C4-2B (cell line): ENCODE measurements at regions not wholly inside any gene's neighbourhood (a gene's known extent, or its start where the extent isn't known, plus 50 kb on each side); places are given as distances from the start of the nearest gene placed in this dataset.
"Not testable (repeated sequence)": the region's sequence is repeated elsewhere in the genome, so short reads cannot be mapped to it uniquely, and the experiment has no call there.

Experiments used
- H3K27ac ChIP-seq: fragments of 450-650 bp; 2 replicates; pipeline ENCODE4 v1.5.1; 2017
- ZFX ChIP-seq: fragments of 450-650 bp; IDR thresholded peaks from 2 replicates; pipeline ENCODE4 v1.6.1; 2017
- TF ChIP-seq, protein P1 (sequence below): fragments of 450-650 bp; conservative IDR thresholded peaks from 2 replicates; pipeline ENCODE4 v1.5.1; 2017; ENCODE audit warnings: mild to moderate bottlenecking

DNA sequence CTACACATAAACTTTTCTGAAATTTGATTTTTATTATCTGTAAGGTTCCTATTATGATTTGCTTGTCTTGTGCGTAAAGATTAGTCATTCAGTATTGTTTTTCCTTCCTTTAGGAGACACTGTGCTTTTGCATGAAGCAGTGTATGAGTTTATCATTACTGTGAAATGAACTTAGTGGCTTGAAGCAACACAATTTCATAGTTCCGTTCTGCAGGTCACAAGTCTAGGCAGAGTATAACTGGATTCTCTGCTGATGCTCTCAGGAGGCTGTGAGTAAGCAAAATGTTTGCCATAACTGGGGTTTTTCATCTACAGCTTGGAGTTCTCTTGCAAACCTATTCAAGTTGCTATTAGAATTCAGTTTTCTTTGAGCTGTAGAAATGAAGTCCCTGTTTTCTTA lies 1136.1 kb downstream of the OTOL1 start:
- no peak overlapping the region for H3K27ac ChIP-seq
- TF ChIP-seq, protein P1, sequence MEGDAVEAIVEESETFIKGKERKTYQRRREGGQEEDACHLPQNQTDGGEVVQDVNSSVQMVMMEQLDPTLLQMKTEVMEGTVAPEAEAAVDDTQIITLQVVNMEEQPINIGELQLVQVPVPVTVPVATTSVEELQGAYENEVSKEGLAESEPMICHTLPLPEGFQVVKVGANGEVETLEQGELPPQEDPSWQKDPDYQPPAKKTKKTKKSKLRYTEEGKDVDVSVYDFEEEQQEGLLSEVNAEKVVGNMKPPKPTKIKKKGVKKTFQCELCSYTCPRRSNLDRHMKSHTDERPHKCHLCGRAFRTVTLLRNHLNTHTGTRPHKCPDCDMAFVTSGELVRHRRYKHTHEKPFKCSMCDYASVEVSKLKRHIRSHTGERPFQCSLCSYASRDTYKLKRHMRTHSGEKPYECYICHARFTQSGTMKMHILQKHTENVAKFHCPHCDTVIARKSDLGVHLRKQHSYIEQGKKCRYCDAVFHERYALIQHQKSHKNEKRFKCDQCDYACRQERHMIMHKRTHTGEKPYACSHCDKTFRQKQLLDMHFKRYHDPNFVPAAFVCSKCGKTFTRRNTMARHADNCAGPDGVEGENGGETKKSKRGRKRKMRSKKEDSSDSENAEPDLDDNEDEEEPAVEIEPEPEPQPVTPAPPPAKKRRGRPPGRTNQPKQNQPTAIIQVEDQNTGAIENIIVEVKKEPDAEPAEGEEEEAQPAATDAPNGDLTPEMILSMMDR, result no peak
- no peak for TF ChIP-seq ZFX

DNA sequence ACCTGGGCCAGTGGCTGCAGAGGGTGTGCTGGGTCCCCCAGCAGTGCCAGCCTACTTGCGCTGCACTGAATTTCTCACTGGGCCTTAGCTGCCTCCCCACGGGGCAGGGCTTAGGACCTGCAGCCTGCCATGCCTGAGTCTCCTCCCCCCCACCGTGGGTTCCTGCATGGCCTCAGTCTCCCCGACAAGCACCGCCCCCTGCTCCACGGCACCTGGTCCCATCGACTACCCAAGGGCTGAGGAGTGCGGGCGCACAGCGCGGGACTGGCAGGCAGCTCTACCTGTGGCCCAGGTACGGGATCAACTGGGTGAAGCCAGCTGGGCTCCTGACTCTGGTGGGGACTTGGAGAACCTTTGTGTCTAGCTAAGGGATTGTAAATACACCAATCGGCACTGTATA lies 1143.6 kb downstream of the OTOL1 start:
- H3K27ac ChIP-seq, result not testable (repeated sequence)

DNA sequence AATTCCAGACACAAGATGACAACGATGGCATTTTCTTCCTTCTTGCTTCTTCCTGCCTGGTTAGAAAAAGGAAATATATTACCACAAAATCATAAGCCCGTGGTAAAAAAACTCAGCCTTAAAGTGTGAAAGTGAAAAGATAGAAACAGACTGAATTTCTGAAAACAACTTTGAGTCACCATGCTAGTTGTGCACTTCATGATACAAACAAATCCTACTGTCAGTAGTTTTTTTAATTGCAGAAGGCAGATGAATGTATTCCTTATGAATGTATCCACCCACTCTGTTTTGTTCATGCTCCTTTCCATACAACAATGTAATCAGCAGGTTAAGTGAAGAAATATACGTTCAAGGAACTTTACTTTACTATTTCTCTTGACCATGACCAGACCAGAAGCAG lies 1144.7 kb downstream of the OTOL1 start:
- TF ChIP-seq ZFX, result no peak
- TF ChIP-seq, protein P1, result no peak
- H3K27ac ChIP-seq, result no peak overlapping the region

- no peak overlapping the region for H3K27ac ChIP-seq
- TF ChIP-seq ZFX, result no peak
- TF ChIP-seq, protein P1, result no peak
These were observed 1145.3 kb downstream of the OTOL1 start for GRCh38 chr3:162641907-162642306.

DNA sequence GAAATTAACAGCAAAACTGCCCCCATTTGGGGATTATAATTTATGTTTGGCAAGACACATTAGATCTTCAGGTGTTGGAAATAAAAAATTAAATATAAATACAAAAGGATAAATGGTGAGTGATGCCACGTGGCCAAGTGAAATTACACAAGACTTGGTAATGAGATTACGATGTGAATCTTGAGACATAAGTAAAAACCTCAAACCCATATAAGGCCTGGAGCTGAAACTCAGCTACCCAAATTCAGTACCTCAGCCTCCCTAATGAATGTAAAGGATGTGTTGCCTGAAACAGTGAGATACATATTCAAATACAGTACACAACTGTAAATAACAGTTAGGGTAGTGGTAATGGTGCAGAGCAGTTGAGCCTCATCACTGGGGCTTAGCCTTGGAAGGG lies 1146.6 kb downstream of the OTOL1 start:
- no peak for TF ChIP-seq ZFX
- TF ChIP-seq, protein P1, result no peak
- no peak overlapping the region for H3K27ac ChIP-seq

DNA sequence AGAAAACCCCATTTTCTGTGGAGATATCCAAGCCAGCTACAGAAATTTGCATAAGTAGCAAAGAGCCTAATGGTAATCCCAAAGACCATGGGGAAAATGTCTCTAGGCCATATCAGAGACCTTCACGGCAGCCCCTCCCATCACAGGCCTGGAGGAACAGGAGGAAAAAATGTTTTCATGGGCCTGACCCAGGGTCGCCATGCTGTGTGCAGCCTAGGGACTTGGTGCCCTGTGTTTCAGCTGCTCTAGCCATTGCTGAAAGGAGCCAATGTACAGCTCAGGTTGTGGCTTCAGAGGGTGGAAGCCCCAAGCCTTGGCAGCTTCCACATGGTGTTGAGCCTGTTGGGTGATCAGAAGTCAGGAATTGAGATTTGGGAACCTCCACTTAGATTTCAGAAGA lies 1150.7 kb downstream of the OTOL1 start:
- H3K27ac ChIP-seq, result no peak overlapping the region

DNA sequence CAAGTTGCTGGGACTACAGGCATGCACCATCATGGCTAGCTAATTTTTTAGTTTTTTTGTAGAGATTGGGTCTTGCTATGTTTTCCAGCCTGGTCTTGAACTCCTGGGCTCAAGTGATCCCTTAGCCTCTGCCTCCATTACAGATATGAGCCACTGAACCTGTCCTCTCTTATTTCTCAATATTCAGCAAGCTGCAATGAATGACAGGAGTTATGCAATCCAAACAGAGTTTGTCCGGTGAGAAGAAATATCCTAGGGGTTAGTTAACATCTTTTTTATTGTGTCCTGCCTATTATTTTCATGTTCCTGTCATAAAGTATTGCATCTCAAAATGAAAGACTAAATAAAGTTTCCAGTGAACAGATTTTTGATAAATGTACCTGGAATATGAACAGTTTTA lies 1161.4 kb downstream of the OTOL1 start:
- TF ChIP-seq, protein P1, result no peak
- TF ChIP-seq ZFX, result no peak

More for the DNA sequence above, 1150.7 kb downstream of the OTOL1 start:
- TF ChIP-seq, protein P1, result no peak
- TF ChIP-seq ZFX, result no peak

GRCh38 chr3:162665684-162666391 lies 1169.2 kb downstream of the OTOL1 start:
- H3K27ac ChIP-seq, result no peak overlapping the region

More for the DNA sequence above, 1161.4 kb downstream of the OTOL1 start:
- H3K27ac ChIP-seq, result no peak overlapping the region

More at GRCh38 chr3:162665684-162666391, 1169.2 kb downstream of the OTOL1 start:
- TF ChIP-seq, protein P1, result no peak
